NCI-H146 (cell line): ENCODE measurements at regions not wholly inside any gene's neighbourhood (a gene's known extent, or its start where the extent isn't known, plus 50 kb on each side); places are given as distances from the start of the nearest gene placed in this dataset.
"Not testable (repeated sequence)": the region's sequence is repeated elsewhere in the genome, so short reads cannot be mapped to it uniquely, and the experiment has no call there.

Source experiments
- DNase-seq: peaks from one replicate; lab custom pipeline; 2025; lab: John Stamatoyannopoulos, UW

DNA sequence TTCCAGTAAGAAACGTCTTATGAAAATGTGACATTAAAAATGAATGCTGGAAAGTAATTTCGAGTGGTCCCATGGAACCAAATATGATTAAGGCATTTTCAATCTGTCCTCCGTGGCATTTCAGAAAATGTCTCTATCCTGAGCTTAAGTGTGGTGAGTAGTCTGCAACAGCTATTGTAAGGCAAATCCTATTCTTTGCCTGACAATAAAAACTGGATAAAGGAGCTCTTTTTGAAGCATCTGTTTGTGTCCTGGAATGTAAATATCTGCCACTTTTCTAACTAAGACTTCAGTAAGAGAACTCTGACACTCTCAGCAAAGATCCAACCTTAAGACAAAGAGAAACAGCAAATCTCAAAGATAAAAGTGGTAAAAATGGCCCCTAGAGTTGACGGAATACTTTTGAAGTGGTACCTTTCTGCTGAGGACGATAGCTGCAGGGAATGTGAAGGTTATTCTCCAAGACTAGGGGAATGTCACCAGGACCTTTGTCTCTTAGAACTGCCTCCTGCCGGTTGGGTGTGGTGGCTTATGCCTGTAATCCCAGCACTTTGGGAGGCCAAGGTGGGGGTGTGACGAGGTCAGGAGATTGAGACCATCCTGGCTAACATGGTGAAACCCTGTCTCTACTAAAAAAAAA lies 486.7 kb upstream of the ZP4 start:
- no peak for DNase-seq

DNA sequence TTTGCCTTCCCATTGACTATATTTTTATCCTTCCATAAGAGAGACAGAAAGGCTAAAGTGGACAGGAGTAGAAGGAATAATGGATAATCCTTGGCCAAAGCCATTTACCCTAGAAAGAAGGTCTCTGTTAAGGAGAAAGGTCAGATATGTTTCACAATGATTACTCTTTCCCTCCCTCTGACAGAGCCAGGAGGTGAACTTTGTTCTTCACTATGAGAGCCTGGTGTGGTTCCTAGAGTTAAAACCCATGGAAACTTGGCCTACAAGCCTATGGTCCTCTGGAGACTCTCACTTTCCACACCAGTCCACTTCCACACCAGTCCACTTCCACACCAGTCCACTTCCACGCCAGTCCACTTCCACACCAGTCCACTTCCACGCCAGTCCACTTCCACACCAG lies 479.9 kb upstream of the ZP4 start:
- DNase-seq = no peak

DNA sequence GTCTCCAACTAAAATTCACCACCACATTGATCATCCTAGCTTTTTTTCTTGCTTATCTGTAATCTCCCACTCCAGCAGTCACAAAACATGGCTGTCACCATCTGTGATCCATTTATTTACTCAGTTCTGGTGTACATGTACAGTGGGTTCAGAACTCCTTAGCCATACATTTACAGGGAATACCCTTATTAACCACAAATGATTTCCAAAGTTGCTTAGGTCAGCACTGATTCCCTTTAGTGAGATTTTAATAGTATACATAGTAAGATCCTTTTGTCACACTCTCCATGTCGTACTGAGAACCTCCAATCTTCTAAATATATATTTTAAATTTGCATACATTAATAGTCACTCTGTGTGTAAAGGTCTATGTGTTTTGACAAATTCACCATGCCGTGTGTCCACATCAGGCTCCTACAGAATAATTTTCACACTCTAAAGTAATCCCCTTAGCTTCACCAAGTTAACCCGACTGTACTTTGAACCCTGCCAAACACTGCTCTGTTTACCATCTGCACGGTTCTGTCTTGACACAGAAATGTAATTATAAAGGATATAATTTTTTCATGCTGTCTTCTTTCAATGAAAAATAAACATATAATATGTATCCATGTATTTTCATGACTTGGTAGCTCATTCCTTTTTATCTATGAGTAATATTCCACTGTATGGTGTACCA lies 473.6 kb upstream of the ZP4 start:
- no peak for DNase-seq

DNA sequence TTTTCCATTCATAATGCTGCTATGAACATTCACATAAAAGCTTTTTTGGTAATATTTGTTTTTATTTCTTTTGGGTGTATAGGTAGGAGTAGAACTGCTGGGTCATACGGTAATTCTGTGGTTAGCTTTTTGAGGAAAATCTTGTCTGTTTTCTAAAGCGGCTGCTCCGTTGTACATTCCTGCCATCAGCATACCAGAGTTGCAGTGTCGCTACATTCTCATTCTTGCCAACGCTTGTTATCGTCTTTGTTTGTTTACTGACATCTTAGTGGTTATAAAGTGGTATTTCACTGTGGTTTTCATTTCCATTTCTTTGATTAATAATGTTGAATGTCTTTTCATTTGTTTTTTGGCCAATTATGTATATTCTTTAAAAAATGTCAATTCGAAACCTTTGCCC lies 469.8 kb upstream of the ZP4 start:
- no peak for DNase-seq

DNA sequence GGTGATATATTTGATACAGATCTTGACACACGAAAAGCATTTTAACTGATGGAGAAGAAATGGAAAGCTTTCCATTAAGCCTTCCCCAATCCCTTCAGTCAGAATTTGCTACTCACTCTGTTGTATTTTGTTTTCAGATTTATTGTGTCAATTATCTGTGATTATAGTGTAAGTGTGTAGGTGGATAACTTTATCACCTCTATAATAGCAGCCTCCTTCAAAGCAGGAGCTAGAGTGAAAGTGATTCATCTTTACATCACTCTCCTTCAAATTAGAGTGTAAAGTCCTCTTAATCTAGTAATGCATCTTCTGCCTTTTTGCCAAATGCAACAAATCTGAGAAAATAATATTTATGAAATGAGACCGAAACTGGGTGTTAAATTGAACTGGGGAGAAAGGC lies 459.7 kb upstream of the ZP4 start:
- DNase-seq = no peak

DNA sequence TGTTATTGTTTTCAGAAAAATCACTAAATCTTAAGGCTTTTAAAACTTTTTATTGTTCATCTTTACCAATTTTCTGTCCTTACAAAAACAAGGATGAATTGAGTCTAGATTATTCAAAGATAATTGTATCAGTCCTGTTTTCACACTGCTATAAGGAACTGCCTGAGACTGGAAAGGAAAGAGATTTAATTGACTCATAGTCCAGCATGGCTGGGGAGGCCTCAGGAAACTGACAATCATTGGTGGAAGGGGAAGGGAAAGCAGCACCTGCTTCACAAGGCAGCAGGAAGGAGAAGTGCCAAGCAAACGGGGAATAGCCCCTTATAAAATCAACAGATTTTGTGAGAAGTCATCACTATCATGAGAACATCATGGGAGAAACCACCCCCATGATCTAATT lies 455.6 kb upstream of the ZP4 start:
- DNase-seq = no peak

DNA sequence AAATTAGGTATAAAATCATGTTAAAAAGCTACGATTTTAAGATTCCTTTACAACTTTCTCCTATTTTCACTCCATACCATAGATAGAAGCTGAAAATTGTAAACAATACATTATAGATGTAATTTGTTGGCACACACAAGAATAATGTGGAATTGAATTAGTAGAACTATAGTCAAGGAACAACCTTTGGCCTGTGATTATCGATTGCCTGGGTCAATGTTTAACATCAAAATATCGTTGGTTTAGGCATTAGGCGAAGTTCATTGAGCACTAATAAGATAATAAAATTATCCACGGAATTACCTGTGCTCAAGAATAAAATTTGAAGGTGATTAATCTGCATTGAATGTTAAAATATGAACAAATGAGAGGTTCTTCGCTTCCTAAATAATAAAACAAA lies 455.1 kb upstream of the ZP4 start:
- no peak for DNase-seq

DNA sequence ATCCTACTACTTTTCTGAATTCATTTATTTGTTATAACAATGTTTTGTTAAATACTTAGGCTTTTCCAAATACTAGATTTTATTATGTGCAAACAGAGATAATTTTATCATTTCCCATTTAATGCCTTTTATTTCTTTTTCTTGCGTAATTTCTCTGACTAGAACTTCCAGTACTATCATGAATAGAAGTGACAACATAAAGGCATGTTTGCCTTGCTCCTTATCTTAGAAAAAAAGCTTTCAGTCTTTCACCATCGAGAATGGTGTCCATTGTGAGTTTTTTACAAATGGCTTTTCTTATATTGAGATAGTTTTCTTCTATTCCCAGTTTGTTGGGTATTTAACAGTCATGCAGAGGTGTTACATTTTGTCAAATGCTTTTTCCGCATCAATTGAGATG lies 453.1 kb upstream of the ZP4 start:
- no peak for DNase-seq

- no peak for DNase-seq
Measured at GRCh38 chr1:238341395-238341794, 450.7 kb upstream of the ZP4 start.

DNA sequence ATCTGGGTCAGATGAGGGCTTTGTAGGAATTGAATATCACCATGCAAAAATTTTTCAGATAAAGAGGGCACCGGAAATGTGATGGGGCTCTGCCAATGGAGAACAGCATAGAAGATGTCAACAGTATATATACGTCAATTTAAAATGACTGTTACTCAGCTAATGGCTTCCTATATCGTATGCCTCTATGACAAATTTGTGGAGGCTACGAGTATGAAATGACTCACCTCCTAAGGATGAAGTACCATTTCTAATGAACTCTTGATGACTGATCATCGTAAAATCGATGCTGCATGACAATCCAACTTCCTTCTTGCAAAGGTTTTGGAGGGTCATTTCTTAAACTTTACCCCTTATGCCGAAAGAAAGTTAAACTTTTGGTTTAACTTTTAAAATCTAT lies 450.3 kb upstream of the ZP4 start:
- DNase-seq = no peak

- no peak for DNase-seq
Measured at GRCh38 chr1:238336531-238336930, 445.8 kb upstream of the ZP4 start.

GRCh38 chr1:238334170-238334569 lies 443.4 kb upstream of the ZP4 start:
- DNase-seq = no peak

- no peak for DNase-seq
Measured at GRCh38 chr1:238331557-238331956, 440.8 kb upstream of the ZP4 start.

DNA sequence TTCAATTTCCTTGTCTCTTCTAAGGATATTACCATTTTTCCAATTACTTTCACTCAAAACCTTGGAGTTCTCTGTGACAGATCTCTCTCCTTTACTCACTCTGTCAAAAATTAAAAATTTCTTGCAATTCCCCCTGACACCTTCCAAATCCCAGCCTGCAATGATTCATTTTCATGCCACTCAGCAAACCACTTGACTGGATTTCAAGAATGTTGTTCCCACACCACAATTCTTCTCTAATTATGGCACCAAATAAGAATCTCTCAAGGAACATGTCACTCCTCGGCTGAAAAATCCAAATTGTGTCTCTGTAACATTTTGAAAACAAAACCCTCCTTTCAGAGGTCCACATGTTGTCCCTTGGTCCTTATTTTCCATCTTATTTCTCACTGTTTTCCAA lies 438.9 kb upstream of the ZP4 start:
- DNase-seq = no peak

GRCh38 chr1:238327033-238327432 lies 436.3 kb upstream of the ZP4 start:
- DNase-seq = not testable (repeated sequence)

DNA sequence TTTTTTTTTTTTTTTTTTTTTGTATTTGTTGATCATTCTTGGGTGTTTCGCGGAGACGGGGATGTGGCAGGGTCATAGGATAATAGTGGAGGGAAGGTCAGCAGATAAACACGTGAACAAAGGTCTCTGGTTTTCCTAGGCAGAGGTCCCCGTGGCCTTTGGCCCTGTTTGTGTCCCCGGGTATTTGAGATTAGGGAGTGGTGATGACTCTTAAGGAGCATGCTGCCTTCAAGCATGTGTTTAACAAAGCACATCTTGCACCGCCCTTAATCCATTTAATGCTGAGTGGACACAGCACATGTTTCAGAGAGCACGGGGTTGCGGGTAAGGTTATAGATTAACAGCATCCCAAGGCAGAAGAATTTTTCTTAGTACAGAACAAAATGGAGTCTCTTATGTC lies 435.8 kb upstream of the ZP4 start:
- DNase-seq = not testable (repeated sequence)

GRCh38 chr1:238324211-238324864 lies 433.6 kb upstream of the ZP4 start:
- DNase-seq = no peak

DNA sequence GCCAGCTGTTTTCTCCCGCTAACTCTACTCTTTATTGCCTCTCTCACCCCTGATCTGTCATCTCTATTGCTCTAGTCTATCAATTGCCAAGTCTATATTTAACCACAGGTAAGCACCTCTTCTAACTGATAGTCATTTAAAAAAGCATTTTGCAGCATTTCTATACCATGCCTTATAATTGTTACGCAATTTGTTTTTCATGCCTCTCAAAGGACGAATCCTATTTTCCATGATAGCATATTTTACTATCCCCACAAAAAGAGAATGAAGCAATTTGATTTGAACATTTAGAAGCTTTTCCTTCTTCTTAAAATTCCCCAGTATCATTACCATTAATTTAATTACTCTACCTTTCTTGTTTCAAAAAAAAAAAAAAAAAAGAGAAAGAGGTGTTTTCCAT lies 432.8 kb upstream of the ZP4 start:
- no peak for DNase-seq

DNA sequence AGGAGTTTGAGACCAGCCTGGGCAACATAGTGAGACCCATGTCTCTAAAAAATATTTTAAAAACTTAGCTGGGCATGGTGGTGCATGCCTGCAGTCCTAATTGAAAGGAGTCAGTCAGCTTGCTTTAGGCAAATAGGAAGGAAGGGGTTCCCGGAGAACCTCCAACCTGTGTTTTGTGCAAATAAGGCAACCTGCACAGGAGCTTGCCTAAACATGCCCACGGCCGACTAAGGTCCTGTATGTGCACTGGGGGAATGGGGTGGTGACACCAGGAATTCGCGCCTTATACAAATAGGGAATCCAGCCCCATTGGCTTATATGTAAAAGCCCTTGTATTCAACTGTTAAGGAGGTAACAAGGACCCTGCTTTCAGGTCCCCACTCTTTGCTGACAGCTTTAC lies 429.2 kb upstream of the ZP4 start:
- DNase-seq = no peak

DNA sequence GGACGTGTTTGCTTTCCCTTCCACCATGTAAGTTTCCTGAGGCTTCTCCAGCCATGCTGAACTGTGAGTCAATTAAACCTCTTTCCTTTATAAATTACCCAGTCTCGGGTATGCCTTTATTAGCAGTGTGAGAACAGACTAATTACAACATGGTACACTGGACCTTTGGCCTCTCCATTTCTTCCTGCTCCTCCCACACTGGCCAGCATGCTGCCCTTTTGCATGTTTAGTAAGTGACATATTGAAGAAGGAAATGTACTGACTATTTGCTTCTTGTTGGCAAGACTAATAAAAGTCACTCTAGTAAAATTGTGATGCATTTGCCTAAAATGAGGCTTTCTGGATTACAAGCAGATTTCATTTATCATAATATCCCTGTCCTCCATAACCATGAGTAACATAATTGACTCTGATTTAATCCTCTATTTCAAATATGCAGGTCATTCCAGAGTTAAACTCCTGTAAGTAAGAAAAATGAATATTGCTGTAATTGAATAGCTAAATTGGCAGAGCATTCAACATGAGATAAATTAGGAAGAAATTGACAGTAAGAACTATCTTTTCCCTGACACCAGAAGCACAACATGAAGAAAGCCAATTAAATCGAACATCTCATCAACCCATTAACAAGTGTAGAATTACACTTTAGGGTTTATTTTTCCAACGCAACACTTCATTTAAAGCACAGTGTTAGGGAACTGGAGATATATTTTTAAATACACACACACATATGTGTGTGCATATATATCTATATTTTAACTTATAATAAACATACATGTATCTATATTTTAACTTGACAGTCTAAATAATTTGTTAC lies 427.8 kb upstream of the ZP4 start:
- DNase-seq = no peak

DNA sequence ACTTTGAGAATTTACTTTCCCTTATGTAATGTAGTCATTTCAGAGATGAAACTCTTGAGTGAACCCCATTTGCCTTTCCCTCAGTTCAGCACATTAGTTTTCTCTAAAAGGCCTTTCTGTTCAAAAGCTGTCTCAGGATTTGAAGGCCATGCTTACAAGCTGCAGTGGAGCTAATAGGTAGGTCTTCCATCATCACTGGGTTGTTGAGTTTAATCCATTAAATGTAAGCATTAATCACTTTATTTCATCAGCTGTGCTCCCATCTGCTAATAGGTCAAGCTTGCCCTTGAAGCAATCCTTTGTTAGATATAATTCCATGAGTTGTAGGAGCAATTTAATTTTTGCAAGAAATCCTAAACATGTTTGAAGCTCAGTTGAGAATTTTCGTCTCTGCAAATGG lies 422.2 kb upstream of the ZP4 start:
- DNase-seq = no peak

DNA sequence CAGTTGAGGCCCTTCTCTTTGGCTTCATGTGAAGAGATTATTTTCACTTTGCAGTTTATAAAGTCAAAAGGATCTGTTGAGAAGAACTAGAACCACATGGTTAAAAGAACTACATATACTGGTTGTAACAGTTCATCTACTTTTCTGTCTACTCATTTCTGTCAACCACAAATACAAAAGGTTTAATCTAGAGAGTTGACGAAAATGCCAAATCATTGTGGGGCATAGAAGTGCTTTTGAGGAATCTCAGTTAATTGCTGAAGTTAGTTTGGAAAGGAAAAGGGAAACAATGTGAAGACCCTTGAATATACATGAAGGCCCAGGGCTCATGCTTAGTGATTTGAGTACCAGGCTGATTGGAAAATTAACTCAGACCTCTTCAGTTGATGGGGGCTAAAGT lies 415.7 kb upstream of the ZP4 start:
- no peak for DNase-seq

GRCh38 chr1:238302646-238303045 lies 411.9 kb upstream of the ZP4 start:
- no peak for DNase-seq
